HL-60 (cell line): ENCODE measurements at regions not wholly inside any gene's neighbourhood (a gene's known extent, or its start where the extent isn't known, plus 50 kb on each side); places are given as distances from the start of the nearest gene placed in this dataset.

Experiments used
- POLR2AphosphoS5 ChIP-seq: IDR thresholded peaks from 2 replicates; pipeline ENCODE4 v1.6.1; 2012; ENCODE audit warnings: low read depth
- SPI1 ChIP-seq: IDR thresholded peaks from 2 replicates; pipeline ENCODE4 v1.6.1; 2012; ENCODE audit warnings: low read depth, mild to moderate bottlenecking, borderline replicate concordance
- TF ChIP-seq, protein P1 (sequence below): IDR thresholded peaks from one replicate; pipeline ENCODE4 v1.5.1; 2011; ENCODE audit warnings: low read length, control low read depth, inconsistent platforms; ENCODE audit not compliant: insufficient read depth

- TF ChIP-seq, protein P1, sequence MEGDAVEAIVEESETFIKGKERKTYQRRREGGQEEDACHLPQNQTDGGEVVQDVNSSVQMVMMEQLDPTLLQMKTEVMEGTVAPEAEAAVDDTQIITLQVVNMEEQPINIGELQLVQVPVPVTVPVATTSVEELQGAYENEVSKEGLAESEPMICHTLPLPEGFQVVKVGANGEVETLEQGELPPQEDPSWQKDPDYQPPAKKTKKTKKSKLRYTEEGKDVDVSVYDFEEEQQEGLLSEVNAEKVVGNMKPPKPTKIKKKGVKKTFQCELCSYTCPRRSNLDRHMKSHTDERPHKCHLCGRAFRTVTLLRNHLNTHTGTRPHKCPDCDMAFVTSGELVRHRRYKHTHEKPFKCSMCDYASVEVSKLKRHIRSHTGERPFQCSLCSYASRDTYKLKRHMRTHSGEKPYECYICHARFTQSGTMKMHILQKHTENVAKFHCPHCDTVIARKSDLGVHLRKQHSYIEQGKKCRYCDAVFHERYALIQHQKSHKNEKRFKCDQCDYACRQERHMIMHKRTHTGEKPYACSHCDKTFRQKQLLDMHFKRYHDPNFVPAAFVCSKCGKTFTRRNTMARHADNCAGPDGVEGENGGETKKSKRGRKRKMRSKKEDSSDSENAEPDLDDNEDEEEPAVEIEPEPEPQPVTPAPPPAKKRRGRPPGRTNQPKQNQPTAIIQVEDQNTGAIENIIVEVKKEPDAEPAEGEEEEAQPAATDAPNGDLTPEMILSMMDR = no peak
- no peak for TF ChIP-seq SPI1
- TF ChIP-seq POLR2AphosphoS5 = no peak
These were observed 1954.8 kb downstream of the ARAP2 start for GRCh38 chr4:34289489-34289888.
